K562 (cell line): ENCODE measurements at regions not wholly inside any gene's neighbourhood (a gene's known extent, or its start where the extent isn't known, plus 50 kb on each side); places are given as distances from the start of the nearest gene placed in this dataset.
A peak's percentile ranks its signal among the peaks of the same experiment; 100 is the strongest.

ENCODE experiments used
- ATAC-seq: fragments of 200-7000 bp; cut with Tn5 transposase; 3 replicates; pipeline ENCODE4 v1.9.1; 2020; ENCODE audit warnings: moderate library complexity
- BruUV-seq: library from RNA; stranded (reverse); fragments of 400-500 nt; replicated peaks from 2 replicates; lab custom pipeline; 2021; lab: Mats Ljungman, UMichigan
- CTCF ChIA-PET: fragments of 300-600 bp; formaldehyde crosslinking; extraction: SDS; loops from one replicate; lab custom pipeline; 2021; ENCODE audit warnings: low intra/inter-chr PET ratio; lab: Yijun Ruan, JAX
- POLR2A ChIA-PET: fragments of 300-600, 350-650 bp; sonication (Branson Sonifier 250); formaldehyde crosslinking; extraction: SDS; loops from one replicate; lab custom pipeline; 2021; ENCODE audit warnings: antibody characterized with exemption, inconsistent platforms; lab: Yijun Ruan, JAX
- DNase-seq, 4 experiments: peaks; one replicate each; pipeline versions ENCODE4 v3.0.0 to v3.0.0-alpha.2; 2011 to 2018; ENCODE audit warnings: low spot score in 3 of 4, mixed read lengths in 3 of 4; ENCODE audit errors: extremely low read depth in 1 of 4
- FAIRE-seq: peaks from 2 replicates; lab custom pipeline; 2011; peaks lifted over from hg19 to GRCh38; lab: Jason Lieb, UNC
- H2AFZ ChIP-seq: 2 replicates; pipeline ENCODE4 v1.6.0; 2011; ENCODE audit warnings: low read depth, low read length, control low read depth, inconsistent platforms
- H3K27ac ChIP-seq: fragments of 200-600 bp; 3 replicates; pipeline ENCODE4 v1.8.0; 2011; ENCODE audit warnings: low read depth, mild to moderate bottlenecking, control low read depth, inconsistent platforms, low read length, moderate library complexity, mixed read lengths; ENCODE audit errors: extremely low read depth
- H3K27me3 ChIP-seq, 2 experiments: fragments of 300-600 bp in 1 of 2; 2 replicates in 1 of 2; 3 replicates in 1 of 2; pipeline versions ENCODE4 v1.6.0 to v1.8.0; 2011; ENCODE audit warnings: inconsistent platforms in 2 of 2, low read length in 2 of 2, mild to moderate bottlenecking in 1 of 2, mixed read lengths in 1 of 2, moderate library complexity in 1 of 2; ENCODE audit not compliant: control insufficient read depth in 2 of 2, insufficient read depth in 2 of 2
- H3K36me3 ChIP-seq: fragments of 300-600 bp; 3 replicates; pipeline ENCODE4 v1.8.0; 2011; ENCODE audit warnings: mild to moderate bottlenecking, low read length, inconsistent platforms; ENCODE audit not compliant: control insufficient read depth, insufficient read depth
- H3K4me1 ChIP-seq, 2 experiments: fragments of 200-600 bp in 1 of 2; replicated peaks in 1 of 2; 2 replicates in 1 of 2; 3 replicates in 1 of 2; pipeline versions ENCODE4 v1.5.1 to v1.8.0; 2011; ENCODE audit warnings: inconsistent platforms in 2 of 2, low read length in 2 of 2, mild to moderate bottlenecking in 1 of 2, mixed read lengths in 1 of 2, moderate library complexity in 1 of 2; ENCODE audit not compliant: control insufficient read depth in 2 of 2, insufficient read depth in 2 of 2
- H3K4me2 ChIP-seq: 2 replicates; pipeline ENCODE4 v1.6.1; 2011; ENCODE audit warnings: low read length, control low read depth, inconsistent platforms, mixed read lengths; ENCODE audit not compliant: insufficient read depth
- H3K4me3 ChIP-seq: fragments of 200-600 bp; sonication (generic), shearing (Covaris generic); 2 replicates; pipeline ENCODE4 v1.5.1; 2016; ENCODE audit warnings: control low read depth, inconsistent platforms
- H3K79me2 ChIP-seq: fragments of 200-600 bp; 3 replicates; pipeline ENCODE4 v1.8.0; 2011; ENCODE audit warnings: low read length, inconsistent platforms; ENCODE audit not compliant: control insufficient read depth, insufficient read depth
- H3K9ac ChIP-seq, 2 experiments: 2 replicates each; pipeline versions ENCODE4 v1.6.0 to v1.6.1; 2011; ENCODE audit warnings: low read depth in 2 of 2, low read length in 2 of 2, control low read depth in 1 of 2, inconsistent platforms in 1 of 2, mild to moderate bottlenecking in 1 of 2, mixed read lengths in 1 of 2; ENCODE audit not compliant: insufficient read depth in 1 of 2
- H3K9me1 ChIP-seq: one replicate; pipeline ENCODE4 v1.6.0; 2011; ENCODE audit warnings: inconsistent platforms, mild to moderate bottlenecking, low read length, moderate library complexity; ENCODE audit not compliant: control insufficient read depth, insufficient read depth
- H3K9me3 ChIP-seq: replicated peaks from 2 replicates; pipeline ENCODE4 v1.5.1; 2011; ENCODE audit warnings: low read depth, low read length, inconsistent platforms; ENCODE audit not compliant: control insufficient read depth, insufficient read depth
- H4K20me1 ChIP-seq: replicated peaks from 2 replicates; pipeline ENCODE4 v1.6.1; 2011; ENCODE audit warnings: low read length, inconsistent platforms, mixed read lengths; ENCODE audit not compliant: control insufficient read depth, insufficient read depth
- CEBPB ChIP-seq: fragments of 450-650 bp; IDR thresholded peaks from 2 replicates; pipeline ENCODE4 v1.6.1; 2016; ENCODE audit warnings: missing genetic modification characterization, missing compliant biosample characterization
- CEBPG ChIP-seq, 3 experiments: fragments of 200-800 bp in 1 of 3; sonication (Bioruptor generic) in 1 of 3; sonication (generic) in 1 of 3; formaldehyde crosslinking in 1 of 3; IDR thresholded peaks in 2 of 3; conservative IDR thresholded peaks in 1 of 3; 2 replicates each; pipeline versions ENCODE4 v1.6.1 to v1.8.0; 2016 to 2022; ENCODE audit warnings: missing compliant biosample characterization in 2 of 3, missing genetic modification characterization in 2 of 3, mild to moderate bottlenecking in 1 of 3, missing genetic modification reagents in 1 of 3
- HCFC1 ChIP-seq: IDR thresholded peaks from 2 replicates; pipeline ENCODE4 v1.6.1; 2012; ENCODE audit warnings: low read depth, low read length, improper control_type of control experiment
- PPARD ChIP-seq: fragments of 250-450 bp; sonication (Bioruptor Pico); IDR thresholded peaks from 2 replicates; pipeline ENCODE4 v1.8.0; 2022; ENCODE audit warnings: inconsistent platforms, mild to moderate bottlenecking, moderate library complexity
- WGBS: fragments of 100-300 bp; shearing (Covaris generic); methylation state at CpG from one replicate; pipeline ENCODE4 v1.1.6; 2016; ENCODE audit warnings: low coverage, mixed read lengths; ENCODE audit not compliant: insufficient coverage; ENCODE audit errors: missing lambda C conversion rate; 5-methylcytosine and 5-hydroxymethylcytosine counted together
- in situ Hi-C: fragments of 300-500 bp; cut with MboI; formaldehyde crosslinking; loops from 4 replicates; pipeline ENCODE4 v1.15.0; 2018; ENCODE audit warnings: inconsistent platforms, mixed read lengths
- intact Hi-C: fragments of 100-400 bp; cut with micrococcal nuclease; formaldehyde crosslinking; loops from 2 replicates; pipeline ENCODE4 v1.14.2; 2022
- TF ChIP-seq, protein P1 (sequence below), 2 experiments: fragments of 450-650 bp in 1 of 2; sonication (generic) in 1 of 2; formaldehyde crosslinking; conservative IDR thresholded peaks; 2 replicates each; pipeline versions ENCODE4 v1.4.0 to v1.8.1; 2020 to 2022; ENCODE audit warnings: mild to moderate bottlenecking in 1 of 2, missing genetic modification reagents in 1 of 2
- TF ChIP-seq, protein P2 (sequence below), 2 experiments: IDR thresholded peaks in 1 of 2; conservative IDR thresholded peaks in 1 of 2; 2 replicates each; pipeline ENCODE4 v1.6.1; 2016; ENCODE audit warnings: low read depth in 2 of 2, mild to moderate bottlenecking in 1 of 2, missing compliant biosample characterization in 1 of 2, missing genetic modification characterization in 1 of 2, moderate library complexity in 1 of 2

DNA sequence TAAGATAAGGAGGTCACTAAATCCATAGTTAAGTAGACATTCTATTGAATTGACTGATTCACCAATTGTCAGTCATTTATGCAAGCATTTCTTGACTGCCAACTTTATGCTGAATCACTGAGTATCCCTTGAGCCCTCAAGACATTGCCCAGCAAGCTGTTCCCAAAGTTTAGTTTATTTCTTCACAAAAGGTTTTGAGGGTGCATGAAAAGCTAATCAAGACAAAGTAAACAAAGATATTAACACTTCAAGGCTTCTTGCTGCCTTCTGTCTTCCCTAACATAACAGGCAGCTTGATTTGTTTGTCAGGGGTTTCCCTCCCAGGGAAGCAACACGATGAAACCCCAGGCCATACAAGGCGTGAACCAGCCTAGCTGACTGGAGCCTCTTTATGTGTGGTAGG is 374.4 kb downstream of the SPRY2 start (continued):
- TF ChIP-seq PPARD = no peak

DNA sequence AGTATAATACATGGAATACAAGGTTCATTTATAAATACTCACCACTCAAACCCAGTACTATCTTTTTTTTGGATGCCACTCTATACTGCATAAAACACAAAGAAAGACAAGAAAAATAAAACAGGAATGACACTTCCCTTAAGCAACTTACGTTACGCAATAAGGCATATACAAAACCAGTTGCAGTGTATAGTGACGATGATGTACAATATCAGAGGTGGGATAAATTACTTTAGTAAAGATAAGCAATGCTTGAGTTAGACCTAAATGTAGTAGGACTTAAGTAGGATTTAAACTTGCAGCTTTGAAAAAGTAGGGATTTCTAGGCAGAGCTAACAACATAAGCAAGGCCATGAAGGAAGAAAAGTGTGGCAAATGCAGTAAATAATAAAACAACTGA is 374.9 kb downstream of the SPRY2 start:
- Histone ChIP-seq H3K4me2 (no peak overlapping the region), H3K27me3 (no peaks in the 10 kb centered on the region), H3K36me3 (no peaks in the 10 kb centered on the region), H3K4me1 (no peaks in the 10 kb centered on the region), H3K9ac (no peak overlapping the region), H3K4me3 (no peak overlapping the region), H2AFZ (no peak overlapping the region), H4K20me1 (no peaks in the 10 kb centered on the region), H3K79me2 (no peaks in the 10 kb centered on the region), H3K9me3 (no peaks in the 10 kb centered on the region), H3K27ac (no peak overlapping the region), H3K9me1 (no peaks in the 10 kb centered on the region)
- in situ Hi-C loops (no loop called here), intact Hi-C loops (no loop called here)
- no peak for DNase-seq
- ChIA-PET POLR2A (no interaction called here), CTCF (no interaction called here)
- FAIRE-seq = no peak
- no peak for ATAC-seq
- WGBS = 2% methylated on average over 3 of the region's 3 CpGs
- TF ChIP-seq HCFC1 = no peak
- no peak for TF ChIP-seq CEBPG (CRISPR knock-in tag; IDR thresholded peaks at IDR 0.05)
- peak in 1 of 2 experiments; percentile 57; a peak in 2 of 4 replicates for TF ChIP-seq CEBPG (tag; conservative IDR thresholded peaks at IDR 0.05 in 1 of 2, IDR thresholded peaks at IDR 0.05 in 1 of 2)
- TF ChIP-seq, protein P1, sequence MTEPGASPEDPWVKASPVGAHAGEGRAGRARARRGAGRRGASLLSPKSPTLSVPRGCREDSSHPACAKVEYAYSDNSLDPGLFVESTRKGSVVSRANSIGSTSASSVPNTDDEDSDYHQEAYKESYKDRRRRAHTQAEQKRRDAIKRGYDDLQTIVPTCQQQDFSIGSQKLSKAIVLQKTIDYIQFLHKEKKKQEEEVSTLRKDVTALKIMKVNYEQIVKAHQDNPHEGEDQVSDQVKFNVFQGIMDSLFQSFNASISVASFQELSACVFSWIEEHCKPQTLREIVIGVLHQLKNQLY (CRISPR knock-in tag; conservative IDR thresholded peaks at IDR 0.05) = no peak
- TF ChIP-seq, protein P2, sequence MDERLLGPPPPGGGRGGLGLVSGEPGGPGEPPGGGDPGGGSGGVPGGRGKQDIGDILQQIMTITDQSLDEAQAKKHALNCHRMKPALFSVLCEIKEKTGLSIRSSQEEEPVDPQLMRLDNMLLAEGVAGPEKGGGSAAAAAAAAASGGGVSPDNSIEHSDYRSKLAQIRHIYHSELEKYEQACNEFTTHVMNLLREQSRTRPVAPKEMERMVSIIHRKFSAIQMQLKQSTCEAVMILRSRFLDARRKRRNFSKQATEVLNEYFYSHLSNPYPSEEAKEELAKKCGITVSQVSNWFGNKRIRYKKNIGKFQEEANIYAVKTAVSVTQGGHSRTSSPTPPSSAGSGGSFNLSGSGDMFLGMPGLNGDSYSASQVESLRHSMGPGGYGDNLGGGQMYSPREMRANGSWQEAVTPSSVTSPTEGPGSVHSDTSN (CRISPR knock-in tag; IDR thresholded peaks at IDR 0.05; ENCODE audit: low read depth) = no peak
- TF ChIP-seq, protein P2 (tag; conservative IDR thresholded peaks at IDR 0.05; ENCODE audit: low read depth) = no peak
- TF ChIP-seq CEBPB = peak; percentile 39; the same call in 1 of the 2 replicates
- BruUV-seq = no TSS peak
